Left renal pelvis (tissue), 4 donors: ENCODE measurements at regions not wholly inside any gene's neighbourhood (a gene's known extent, or its start where the extent isn't known, plus 50 kb on each side); places are given as distances from the start of the nearest gene placed in this dataset.

Experiments
- DNase-seq, 4 donors: peaks; one replicate each; pipeline ENCODE4 v3.0.0-alpha.2; 2013; ENCODE audit warnings: low read depth in 4 of 4, low spot score in 3 of 4

- no peak for DNase-seq
Measured at GRCh38 chr1:101153692-101154091, 83.1 kb upstream of the S1PR1 start.

- no peak for DNase-seq
Measured at GRCh38 chr1:101152633-101153032, 84.2 kb upstream of the S1PR1 start.

- DNase-seq = no peak
Measured at GRCh38 chr1:101151286-101151685, 85.5 kb upstream of the S1PR1 start.

GRCh38 chr1:101150670-101151069, 86.1 kb upstream of the S1PR1 start:
- no peak for DNase-seq

GRCh38 chr1:101150266-101150665, 86.6 kb upstream of the S1PR1 start:
- DNase-seq = no peak

- DNase-seq = no peak
Measured at GRCh38 chr1:101148980-101149379, 87.8 kb upstream of the S1PR1 start.

GRCh38 chr1:101147381-101147780, 89.4 kb upstream of the S1PR1 start:
- DNase-seq = no peak

- no peak for DNase-seq
Measured at GRCh38 chr1:101145449-101145820, 91.4 kb upstream of the S1PR1 start.

- no peak for DNase-seq
Measured at GRCh38 chr1:101144671-101145448, 92.0 kb upstream of the S1PR1 start.

- DNase-seq = no peak
Measured at GRCh38 chr1:101142244-101142643, 94.6 kb upstream of the S1PR1 start.

GRCh38 chr1:101141376-101141775, 95.4 kb upstream of the S1PR1 start:
- DNase-seq = no peak

- no peak for DNase-seq
Measured at GRCh38 chr1:101139821-101140718, 96.7 kb upstream of the S1PR1 start.

GRCh38 chr1:101139130-101139529, 97.7 kb upstream of the S1PR1 start:
- DNase-seq = no peak

GRCh38 chr1:101137144-101138126, 99.4 kb upstream of the S1PR1 start:
- no peak for DNase-seq

- DNase-seq = no peak
Measured at GRCh38 chr1:101136739-101137138, 100.1 kb upstream of the S1PR1 start.

- no peak for DNase-seq
Measured at GRCh38 chr1:101136271-101136670, 100.5 kb upstream of the S1PR1 start.

- no peak for DNase-seq
Measured at GRCh38 chr1:101135526-101135925, 101.3 kb upstream of the S1PR1 start.

GRCh38 chr1:101131239-101131843, 105.5 kb upstream of the S1PR1 start:
- no peak for DNase-seq

- DNase-seq = no peak
Measured at GRCh38 chr1:101130673-101131072, 105.1 kb upstream of the DPH5 start.

GRCh38 chr1:101128846-101129245, 103.3 kb upstream of the DPH5 start:
- DNase-seq = no peak
